Posterior vena cava (tissue), 2 donors: ENCODE measurements at regions not wholly inside any gene's neighbourhood (a gene's known extent, or its start where the extent isn't known, plus 50 kb on each side); places are given as distances from the start of the nearest gene placed in this dataset.

ENCODE experiments used
- DNase-seq: peaks from one replicate; pipeline ENCODE4 v3.0.0-alpha.2; 2020; ENCODE audit warnings: low spot score
- intact Hi-C, 2 donors: fragments of 100-400 bp; cut with DNase I; formaldehyde crosslinking; loops; one replicate each; pipeline versions ENCODE4 v1.14.1 to v1.14.2; 2022 to 2023
- donor health status: DM: yes; HTN: yes; CAD: no.
- donor health status: DM: yes; HTN: yes; CAD: no.

DNA sequence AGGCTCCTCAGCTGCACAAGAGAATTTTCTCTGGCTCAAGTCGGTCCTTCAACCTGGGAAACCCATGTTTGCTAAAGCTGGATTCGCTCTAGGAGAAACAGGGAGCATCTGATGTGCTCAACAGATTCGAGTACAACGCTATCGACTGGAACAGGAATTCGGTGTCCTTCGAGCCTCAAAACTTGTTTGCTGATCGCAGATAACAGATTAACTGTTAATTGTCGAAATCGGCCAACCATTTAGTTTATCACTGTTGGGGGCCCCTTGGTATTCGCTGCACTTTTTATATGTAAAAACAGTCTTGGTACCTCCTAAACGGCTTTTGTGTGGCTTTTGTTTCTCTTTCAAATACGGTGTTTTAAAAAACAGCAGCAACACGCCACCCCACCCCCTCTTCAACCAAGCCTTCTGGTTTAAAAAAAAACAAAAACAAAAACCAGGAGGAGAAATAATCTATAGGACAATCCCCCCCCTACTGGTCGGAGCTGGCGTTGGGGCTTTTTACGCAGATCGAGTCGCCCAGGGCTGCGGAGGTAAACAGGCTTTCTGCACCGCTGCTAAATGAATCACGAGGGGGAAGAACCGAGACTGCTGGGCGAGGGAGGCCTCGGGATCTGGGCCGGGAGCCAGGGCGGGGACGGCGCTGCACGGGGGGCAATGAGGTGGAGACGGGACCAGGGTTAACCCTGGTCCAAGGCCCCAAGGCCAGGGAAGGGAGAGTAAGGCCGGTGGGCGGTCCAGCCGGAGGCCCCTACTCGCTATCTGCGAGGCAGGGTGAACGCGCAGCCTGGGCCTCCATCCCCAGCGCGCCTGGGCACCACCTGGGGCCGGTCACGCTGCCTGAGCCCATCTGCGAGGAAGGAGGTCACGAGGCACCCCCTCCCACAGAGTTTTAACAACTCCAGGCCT, 71.7 kb upstream of the BCOR start:
- DNase-seq: peak; percentile 85
- intact Hi-C loops: loop anchor here in 1 of 2 donors (5.0 kb wide), 1 partner anchor 77 kb away; no protein-coding TSS in a partner anchor

- intact Hi-C loops: loop anchor here in 1 of 2 donors (5.0 kb wide), 1 partner anchor 76 kb away; no protein-coding TSS in a partner anchor
- DNase-seq: peak; percentile 44
These were observed 70.8 kb upstream of the BCOR start for GRCh38 chrX:40168480-40169011.

DNA sequence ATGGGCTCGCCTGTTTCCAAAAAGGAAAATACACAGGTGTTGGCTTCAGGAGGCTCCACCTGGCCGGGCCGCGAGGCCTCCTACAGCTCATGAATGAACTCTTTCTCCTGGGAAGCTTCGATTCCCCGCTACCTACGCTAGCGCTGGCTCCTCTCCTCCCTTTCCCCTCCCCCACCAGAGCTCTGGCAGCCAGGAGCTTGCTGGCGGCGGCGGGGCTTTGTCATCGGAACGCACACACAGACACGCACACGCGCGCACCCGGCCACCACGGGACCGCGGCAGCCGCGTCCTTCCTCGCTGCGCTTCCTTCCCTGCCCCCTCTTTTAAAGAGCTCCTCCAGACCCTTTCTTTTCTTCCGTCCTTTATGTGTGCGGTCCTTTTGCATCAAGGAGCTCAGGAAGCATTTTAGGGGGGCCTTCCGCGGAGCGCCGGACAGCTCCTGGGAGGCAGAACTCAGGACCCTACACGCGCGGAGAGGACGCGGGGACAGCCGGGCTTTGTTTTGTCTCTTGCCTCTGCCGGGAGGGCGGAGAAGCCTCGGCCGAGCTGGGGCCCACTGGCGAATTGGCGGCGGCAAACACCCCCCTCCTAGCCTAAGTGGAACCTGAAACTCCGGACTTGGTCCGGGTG, 70.2 kb upstream of the BCOR start:
- peak; percentile 84 for DNase-seq
- intact Hi-C loops: loop anchor here in 1 of 2 donors (5.0 kb wide), 1 partner anchor 76 kb away; no protein-coding TSS in a partner anchor

- intact Hi-C loops: loop anchor here in 1 of 2 donors (5.0 kb wide), 1 partner anchor 75 kb away; no protein-coding TSS in a partner anchor
These were observed 69.6 kb upstream of the BCOR start for GRCh38 chrX:40167233-40167849.

GRCh38 chrX:40166582-40166981, 68.8 kb upstream of the BCOR start:
- no peak for DNase-seq
- intact Hi-C loops: loop anchor here in 1 of 2 donors (5.0 kb wide), 1 partner anchor 74 kb away; no protein-coding TSS in a partner anchor

More at GRCh38 chrX:40167233-40167849, 69.6 kb upstream of the BCOR start:
- DNase-seq: no peak

GRCh38 chrX:40165861-40166260, 68.1 kb upstream of the BCOR start:
- intact Hi-C loops: loop anchor here in 1 of 2 donors (5.0 kb wide), 1 partner anchor 74 kb away; no protein-coding TSS in a partner anchor
- no peak for DNase-seq

- intact Hi-C loops: loop anchor here in 1 of 2 donors (5.0 kb wide), 1 partner anchor 73 kb away; no protein-coding TSS in a partner anchor
- no peak for DNase-seq
These were observed 67.4 kb upstream of the BCOR start for GRCh38 chrX:40165206-40165605.

DNA sequence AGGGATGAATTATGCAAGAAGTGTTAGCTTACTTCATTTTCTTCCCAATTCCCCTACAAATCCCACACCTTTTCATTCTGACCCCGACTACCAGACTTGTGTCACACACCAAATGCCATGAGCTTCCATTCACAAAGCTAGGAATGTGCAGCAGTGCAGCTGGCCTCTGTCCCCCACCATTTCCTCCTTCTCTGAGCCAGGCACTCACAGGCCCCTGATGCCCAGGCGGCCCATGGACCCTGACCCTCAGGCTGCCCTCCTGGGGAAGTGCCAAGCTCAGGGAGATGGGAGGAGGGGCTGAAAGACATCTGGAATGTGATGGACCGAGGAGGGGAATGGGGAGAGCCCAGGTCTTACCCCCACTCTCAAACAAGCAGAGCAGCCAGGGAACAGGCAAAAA, 67.0 kb upstream of the BCOR start:
- peak; percentile 44 for DNase-seq
- intact Hi-C loops: loop anchor here in 1 of 2 donors (5.0 kb wide), 1 partner anchor 72 kb away; no protein-coding TSS in a partner anchor

DNA sequence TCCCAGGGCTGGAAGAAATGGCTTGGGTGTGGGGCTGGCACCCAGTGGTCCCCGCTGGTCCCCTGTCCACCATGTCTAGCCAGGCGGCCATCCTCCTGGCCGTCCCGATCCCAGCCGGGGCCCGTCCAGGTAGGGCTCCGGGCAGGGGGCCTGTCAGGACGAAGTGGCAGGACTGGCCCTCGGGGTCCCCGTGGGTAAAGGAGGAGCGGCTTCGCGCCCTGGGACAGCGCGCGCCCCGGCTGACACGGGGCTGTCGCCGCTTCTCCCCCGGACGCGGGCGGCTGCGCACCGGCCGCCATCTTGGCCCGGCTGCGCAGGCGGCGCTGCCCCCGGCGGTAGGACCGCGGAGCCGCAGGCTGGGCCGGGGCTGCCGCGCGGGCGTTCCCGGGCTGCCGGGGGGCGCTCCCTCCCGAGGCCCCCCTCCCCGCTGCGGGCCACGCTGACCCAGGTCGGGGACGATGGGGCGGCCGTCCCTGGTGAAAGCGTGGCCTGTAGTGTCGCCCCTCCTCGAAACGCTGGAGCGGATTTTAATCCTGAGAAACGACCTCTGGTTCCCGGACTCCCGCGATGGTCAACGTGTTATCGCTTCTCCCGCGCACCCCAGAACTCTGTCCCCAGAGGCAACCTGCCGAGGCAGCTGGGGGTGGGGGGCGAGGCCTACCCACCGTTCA, 60.4 kb upstream of the BCOR start:
- DNase-seq: peak; percentile 71
- intact Hi-C loops: loop anchor here (10.0 kb wide), 5 partner anchors 53 to 423 kb away; no protein-coding TSS in a partner anchor

DNA sequence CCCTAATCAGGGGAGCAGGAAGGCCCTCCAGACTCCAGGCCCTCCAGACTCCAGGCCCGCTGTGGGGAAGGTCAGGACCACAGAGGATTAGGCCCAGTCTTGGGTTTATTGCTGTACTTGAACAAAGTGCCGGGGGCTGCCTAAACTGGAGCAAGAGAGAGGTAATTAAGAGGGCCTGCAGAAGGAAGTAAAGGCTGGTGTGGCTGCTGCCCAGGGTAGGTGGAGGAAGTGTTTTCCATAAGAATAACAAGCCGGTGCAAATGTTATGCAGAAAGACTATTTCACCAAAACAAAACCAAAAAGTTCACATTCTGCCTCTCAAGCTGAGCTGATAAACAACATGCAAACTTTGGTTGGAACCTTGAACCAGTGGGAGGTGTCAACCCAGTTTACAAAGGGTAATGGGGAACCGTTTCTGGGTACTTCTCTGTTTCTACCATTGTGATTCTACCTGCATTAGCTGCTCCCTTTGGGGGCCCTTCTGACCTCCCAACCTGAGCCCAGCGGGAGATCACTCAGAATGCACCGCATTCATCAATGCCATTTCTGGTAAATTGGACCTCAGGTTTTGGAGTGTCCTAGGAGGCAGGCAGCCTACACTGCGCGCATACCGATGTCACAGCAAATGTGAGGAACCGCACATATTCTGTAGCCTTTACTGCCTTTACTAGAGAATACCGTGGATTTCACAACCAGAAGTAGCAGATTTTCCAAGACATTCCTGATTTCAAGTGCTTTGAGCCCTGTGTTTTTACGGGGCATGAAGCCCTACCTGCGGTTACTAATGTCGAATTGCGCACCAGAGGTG, 59.7 kb upstream of the BCOR start:
- peak; percentile 44 for DNase-seq
- intact Hi-C loops: loop anchor here (10.0 kb wide), 5 partner anchors 53 to 423 kb away; no protein-coding TSS in a partner anchor

DNA sequence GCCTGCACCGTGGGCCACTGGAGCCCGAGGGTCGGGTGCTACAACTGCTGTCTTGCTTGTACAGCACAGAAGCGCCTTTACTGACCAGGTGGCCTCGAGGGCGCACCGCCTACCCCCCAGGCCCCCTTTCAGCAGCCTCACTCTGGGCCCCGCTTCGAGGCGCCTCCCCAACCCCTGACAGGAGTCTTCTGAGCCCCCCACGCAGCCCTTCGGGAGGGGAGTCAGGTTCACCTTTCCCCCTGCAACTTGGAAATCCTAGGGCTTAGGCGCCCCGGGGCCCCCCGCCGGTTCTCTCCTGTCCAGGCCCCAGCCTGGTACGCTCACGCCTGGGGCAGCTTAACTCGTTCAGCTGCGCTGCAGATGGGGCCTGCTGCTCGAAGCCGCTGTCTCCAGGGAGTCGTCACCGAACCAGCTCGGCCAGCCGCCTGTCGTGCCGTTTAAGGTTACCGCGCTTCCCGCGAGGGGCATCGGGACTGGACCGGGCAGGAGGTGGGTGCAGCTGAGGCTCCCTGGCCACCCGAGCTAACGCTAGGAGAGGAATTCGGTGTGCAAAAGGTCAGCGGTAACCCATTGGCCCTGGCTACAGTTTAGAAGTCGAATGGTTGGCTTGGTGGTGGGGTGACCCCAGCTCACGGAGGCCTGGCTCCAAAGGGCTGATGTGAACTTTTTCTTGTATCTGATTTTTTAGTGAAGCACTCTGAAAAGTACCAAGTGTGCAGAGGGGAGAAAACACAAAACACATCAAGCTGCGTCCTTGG, 58.9 kb upstream of the BCOR start:
- intact Hi-C loops: loop anchor here (10.0 kb wide), 5 partner anchors 52 to 422 kb away; no protein-coding TSS in a partner anchor
- peak; percentile 81 for DNase-seq

DNA sequence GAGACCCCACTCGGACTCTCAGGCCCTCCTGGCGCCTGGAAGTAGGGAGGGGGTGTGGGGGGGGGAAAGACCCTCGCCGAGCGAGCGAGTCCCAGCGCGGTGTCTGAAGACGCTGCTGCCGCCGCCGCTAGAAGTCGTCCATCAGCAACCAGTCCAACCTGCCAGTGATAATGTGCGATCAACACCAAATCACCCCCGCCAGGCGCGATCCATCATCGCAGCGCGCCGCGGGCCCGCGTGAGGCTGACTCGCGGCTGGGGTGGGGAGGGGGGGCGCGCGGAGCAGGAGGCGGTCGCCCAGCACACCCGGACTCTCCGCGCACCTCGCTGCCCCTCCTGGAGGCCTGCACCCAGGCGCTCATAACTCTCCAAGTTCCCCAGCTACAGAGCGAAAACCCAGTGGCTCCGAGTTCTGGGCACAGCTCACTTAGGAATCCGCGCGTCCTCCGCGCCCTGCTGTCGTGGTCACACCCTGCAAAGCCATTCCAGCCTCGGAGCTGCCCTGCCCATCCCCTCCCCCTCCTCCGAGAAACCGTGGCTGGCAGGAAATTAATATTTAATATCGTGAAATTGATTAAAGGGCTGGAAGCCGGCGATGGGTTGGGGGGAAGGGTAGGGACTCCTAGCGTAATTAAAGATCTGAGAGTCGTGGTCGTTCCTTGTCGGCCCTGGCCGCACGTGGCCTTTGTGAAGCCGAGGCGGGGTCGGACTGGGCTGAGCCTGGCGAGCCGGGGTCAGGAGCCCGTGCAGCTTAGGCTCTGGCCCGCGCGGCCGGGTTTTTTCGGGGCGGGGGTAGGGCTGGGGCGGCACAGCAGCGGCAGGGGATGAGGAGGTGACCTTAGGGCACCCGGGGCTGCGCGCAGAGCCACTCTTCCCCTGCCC, 58.1 kb upstream of the BCOR start:
- DNase-seq: peak; percentile 81
- intact Hi-C loops: loop anchor here (10.0 kb wide), 5 partner anchors 51 to 421 kb away; no protein-coding TSS in a partner anchor

- peak; percentile 93 for DNase-seq
- intact Hi-C loops: loop anchor here (10.0 kb wide), 5 partner anchors 50 to 420 kb away; no protein-coding TSS in a partner anchor
These were observed 57.3 kb upstream of the BCOR start for GRCh38 chrX:40154853-40155588.

- intact Hi-C loops: loop anchor here (10.0 kb wide), 5 partner anchors 50 to 420 kb away; no protein-coding TSS in a partner anchor
- peak; percentile 73 for DNase-seq
These were observed 56.6 kb upstream of the BCOR start for GRCh38 chrX:40154250-40154852.
